Neural cell (in vitro differentiated cells): ENCODE measurements at regions not wholly inside any gene's neighbourhood (a gene's known extent, or its start where the extent isn't known, plus 50 kb on each side); places are given as distances from the start of the nearest gene placed in this dataset.

ENCODE experiments used
- H2AFZ ChIP-seq: fragments of 200-600, 300-800 bp; sonication (generic), shearing (Covaris generic); 2 replicates; pipeline ENCODE4 v1.6.0; 2014; ENCODE audit warnings: low read depth, mild to moderate bottlenecking, antibody characterized with exemption, low read length, moderate library complexity
- H3F3A ChIP-seq: fragments of 200-600 bp; shearing (Covaris generic); 2 replicates; pipeline ENCODE4 v1.6.1; 2016; ENCODE audit warnings: mild to moderate bottlenecking, moderate library complexity, mixed read lengths, antibody characterized with exemption, low read length; ENCODE audit not compliant: insufficient read depth, poor library complexity, severe bottlenecking
- H3K27ac ChIP-seq: fragments of 200-600, 300-800 bp; sonication (generic), shearing (Covaris generic); 2 replicates; pipeline ENCODE4 v1.5.1; 2014; ENCODE audit warnings: mild to moderate bottlenecking, low read length, moderate library complexity
- H3K27me3 ChIP-seq: fragments of 300-800, 200-600 bp; sonication (generic), shearing (Covaris generic); 2 replicates; pipeline ENCODE4 v1.6.0; 2014; ENCODE audit warnings: mild to moderate bottlenecking, low read depth, low read length, moderate library complexity; ENCODE audit not compliant: insufficient read depth
- H3K36me3 ChIP-seq: fragments of 300-800, 200-600 bp; sonication (generic), shearing (Covaris generic); 2 replicates; pipeline ENCODE4 v1.5.1; 2014; ENCODE audit warnings: mild to moderate bottlenecking, antibody characterized with exemption, low read length, moderate library complexity; ENCODE audit not compliant: insufficient read depth
- H3K4me2 ChIP-seq: fragments of 300-800, 200-600 bp; sonication (generic), shearing (Covaris generic); 2 replicates; pipeline ENCODE4 v1.6.0; 2014; ENCODE audit warnings: mild to moderate bottlenecking, low read length
- H3K4me3 ChIP-seq: fragments of 300-800, 200-600 bp; sonication (generic), shearing (Covaris generic); 2 replicates; pipeline ENCODE4 v1.5.1; 2014; ENCODE audit warnings: mild to moderate bottlenecking, low read length, moderate library complexity
- H3K79me2 ChIP-seq: fragments of 200-600 bp; shearing (Covaris generic); replicated peaks from 2 replicates; pipeline ENCODE4 v1.6.0; 2014; ENCODE audit warnings: mild to moderate bottlenecking, low read length, moderate library complexity; ENCODE audit not compliant: insufficient read depth
- H3K9ac ChIP-seq: fragments of 300-800, 200-600 bp; sonication (generic), shearing (Covaris generic); 2 replicates; pipeline ENCODE4 v1.6.1; 2016; ENCODE audit warnings: mild to moderate bottlenecking, low read length, mixed read lengths
- H3K9me2 ChIP-seq: fragments of 200-600 bp; shearing (Covaris generic); 2 replicates; pipeline ENCODE4 v1.6.1; 2016; ENCODE audit warnings: mild to moderate bottlenecking, low read length, mixed read lengths; ENCODE audit not compliant: insufficient read depth
- H3K9me3 ChIP-seq: fragments of 200-600, 300-800 bp; sonication (generic), shearing (Covaris generic); 2 replicates; pipeline ENCODE4 v1.6.1; 2016; ENCODE audit warnings: mild to moderate bottlenecking, mixed run types, low read length, moderate library complexity, mixed read lengths
- H4K20me1 ChIP-seq: fragments of 200-600 bp; shearing (Covaris generic); 2 replicates; pipeline ENCODE4 v1.6.1; 2016; ENCODE audit warnings: mild to moderate bottlenecking, mixed run types; ENCODE audit not compliant: insufficient read depth
- EP300 ChIP-seq: fragments of 450-650 bp; conservative IDR thresholded peaks from 2 replicates; pipeline ENCODE4 v1.6.1; 2014; ENCODE audit warnings: antibody characterized with exemption, mild to moderate bottlenecking, moderate library complexity; ENCODE audit not compliant: poor library complexity, severe bottlenecking
- EZH2 ChIP-seq: fragments of 200-600, 300-800 bp; shearing (Covaris generic), sonication (generic); IDR thresholded peaks from 2 replicates; pipeline ENCODE4 v1.6.1; 2014; ENCODE audit warnings: antibody characterized with exemption, low read length, borderline replicate concordance, mild to moderate bottlenecking; ENCODE audit not compliant: insufficient read depth, poor library complexity, severe bottlenecking
- MXI1 ChIP-seq: fragments of 450-650 bp; conservative IDR thresholded peaks from 2 replicates; pipeline ENCODE4 v1.6.1; 2014; ENCODE audit warnings: antibody characterized with exemption, mild to moderate bottlenecking; ENCODE audit not compliant: poor library complexity, severe bottlenecking
- POLR2AphosphoS5 ChIP-seq: IDR thresholded peaks from 2 replicates; pipeline ENCODE4 v1.6.1; 2012
- RAD21 ChIP-seq: fragments of 450-650 bp; conservative IDR thresholded peaks from 2 replicates; pipeline ENCODE4 v1.6.1; 2014; ENCODE audit warnings: antibody characterized with exemption, mild to moderate bottlenecking, moderate library complexity
- REST ChIP-seq: IDR thresholded peaks from 2 replicates; pipeline ENCODE4 v1.6.1; 2012; ENCODE audit warnings: borderline replicate concordance
- SMC3 ChIP-seq: fragments of 450-650 bp; conservative IDR thresholded peaks from 2 replicates; pipeline ENCODE4 v1.6.1; 2014; ENCODE audit warnings: antibody characterized with exemption, mild to moderate bottlenecking, moderate library complexity; ENCODE audit not compliant: poor library complexity
- TAF1 ChIP-seq: IDR thresholded peaks from 2 replicates; pipeline ENCODE4 v1.6.1; 2012; ENCODE audit warnings: low read depth
- TF ChIP-seq, protein P1 (sequence below): fragments of 450-650 bp; IDR thresholded peaks from 2 replicates; pipeline ENCODE4 v1.5.1; 2014; ENCODE audit warnings: antibody characterized with exemption, mild to moderate bottlenecking, moderate library complexity; ENCODE audit not compliant: poor library complexity, severe bottlenecking

DNA sequence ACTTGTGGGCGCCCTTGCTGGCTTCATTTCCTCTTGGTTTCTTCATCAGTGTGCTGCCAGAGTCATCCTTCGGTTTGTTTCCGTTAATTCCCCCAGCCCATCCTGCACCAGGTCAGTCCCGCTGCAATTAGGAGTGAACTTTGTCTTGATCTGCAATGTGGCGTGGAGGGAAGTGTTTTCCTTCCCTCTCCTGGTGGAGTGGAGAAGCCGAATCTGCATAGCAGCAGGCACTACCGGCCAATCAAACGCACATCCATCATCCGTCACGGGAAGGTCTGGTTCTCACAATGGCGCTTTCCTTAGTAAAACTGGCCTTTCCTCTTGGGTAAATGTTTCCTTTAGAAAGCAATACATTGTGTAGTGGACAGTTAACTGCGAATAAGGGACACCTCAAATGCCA, 337.5 kb downstream of the CXCL12 start:
- no peak overlapping the region for H2AFZ ChIP-seq
- no peak for TF ChIP-seq MXI1
- TF ChIP-seq EP300 = no peak
- no peak for TF ChIP-seq TAF1
- no peak for TF ChIP-seq SMC3
- TF ChIP-seq RAD21 = no peak
- no peak for TF ChIP-seq EZH2

DNA sequence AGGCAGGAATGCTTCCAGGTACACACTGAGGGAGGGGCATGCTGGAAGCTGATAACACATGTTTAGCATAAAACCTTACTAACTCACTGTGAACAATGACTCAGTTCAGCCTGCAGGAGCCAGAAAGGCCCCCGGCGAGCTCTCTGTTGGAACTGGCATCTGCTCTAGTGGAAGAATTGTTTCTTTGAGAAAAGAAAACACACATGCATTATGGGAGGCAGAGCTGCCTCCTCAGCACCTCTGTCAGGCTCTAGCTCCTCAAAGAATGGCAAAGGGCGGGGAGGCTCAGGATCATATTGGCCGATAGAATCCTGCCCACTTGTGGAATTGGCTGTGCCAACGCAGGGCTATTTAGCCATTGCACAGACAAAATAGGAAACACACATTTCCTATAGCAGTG, 338.3 kb downstream of the CXCL12 start:
- Histone ChIP-seq H3K4me3 (no peak overlapping the region), H3K9me3 (no peaks in the 10 kb centered on the region), H3K36me3 (no peaks in the 10 kb centered on the region), H3K9me2 (no peaks in the 10 kb centered on the region), H2AFZ (no peak overlapping the region), H3K79me2 (no peaks in the 10 kb centered on the region), H3K9ac (no peak overlapping the region), H3F3A (no peaks in the 10 kb centered on the region), H3K27ac (no peak overlapping the region), H3K4me2 (no peak overlapping the region), H4K20me1 (no peaks in the 10 kb centered on the region), H3K27me3 (no peaks in the 10 kb centered on the region)
- TF ChIP-seq EZH2 (no peak), TAF1 (no peak), RAD21 (no peak), POLR2AphosphoS5 (no peak), REST (no peak), MXI1 (no peak), SMC3 (no peak), EP300 (no peak)
- TF ChIP-seq, protein P1, sequence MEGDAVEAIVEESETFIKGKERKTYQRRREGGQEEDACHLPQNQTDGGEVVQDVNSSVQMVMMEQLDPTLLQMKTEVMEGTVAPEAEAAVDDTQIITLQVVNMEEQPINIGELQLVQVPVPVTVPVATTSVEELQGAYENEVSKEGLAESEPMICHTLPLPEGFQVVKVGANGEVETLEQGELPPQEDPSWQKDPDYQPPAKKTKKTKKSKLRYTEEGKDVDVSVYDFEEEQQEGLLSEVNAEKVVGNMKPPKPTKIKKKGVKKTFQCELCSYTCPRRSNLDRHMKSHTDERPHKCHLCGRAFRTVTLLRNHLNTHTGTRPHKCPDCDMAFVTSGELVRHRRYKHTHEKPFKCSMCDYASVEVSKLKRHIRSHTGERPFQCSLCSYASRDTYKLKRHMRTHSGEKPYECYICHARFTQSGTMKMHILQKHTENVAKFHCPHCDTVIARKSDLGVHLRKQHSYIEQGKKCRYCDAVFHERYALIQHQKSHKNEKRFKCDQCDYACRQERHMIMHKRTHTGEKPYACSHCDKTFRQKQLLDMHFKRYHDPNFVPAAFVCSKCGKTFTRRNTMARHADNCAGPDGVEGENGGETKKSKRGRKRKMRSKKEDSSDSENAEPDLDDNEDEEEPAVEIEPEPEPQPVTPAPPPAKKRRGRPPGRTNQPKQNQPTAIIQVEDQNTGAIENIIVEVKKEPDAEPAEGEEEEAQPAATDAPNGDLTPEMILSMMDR = no peak

More for the DNA sequence above, 337.5 kb downstream of the CXCL12 start:
- H3K79me2 ChIP-seq = no peaks in the 10 kb centered on the region
- no peak overlapping the region for H3K4me2 ChIP-seq
- no peak overlapping the region for H3K4me3 ChIP-seq
- H3K9me3 ChIP-seq = no peaks in the 10 kb centered on the region
- no peaks in the 10 kb centered on the region for H3K9me2 ChIP-seq
- H3K9ac ChIP-seq = no peak overlapping the region
- no peak overlapping the region for H3K27ac ChIP-seq
- no peaks in the 10 kb centered on the region for H4K20me1 ChIP-seq
- no peaks in the 10 kb centered on the region for H3K27me3 ChIP-seq
- H3F3A ChIP-seq = no peaks in the 10 kb centered on the region
- H3K36me3 ChIP-seq = no peaks in the 10 kb centered on the region
